H1 (cell line): ENCODE measurements at regions not wholly inside any gene's neighbourhood (a gene's known extent, or its start where the extent isn't known, plus 50 kb on each side); places are given as distances from the start of the nearest gene placed in this dataset.

Experiments used
- CTCF ChIA-PET: fragments of 300-600 bp; sonication (Branson Sonifier 250); formaldehyde crosslinking; loops from one replicate; lab custom pipeline; 2021; ENCODE audit not compliant: partially characterized antibody; lab: Charles Lee
- POLR2A ChIA-PET: fragments of 300-600 bp; sonication (Branson Sonifier 250); formaldehyde crosslinking; loops from one replicate; lab custom pipeline; 2021; ENCODE audit warnings: inconsistent platforms; ENCODE audit not compliant: partially characterized antibody; lab: Charles Lee
- DNase-seq, 2 experiments: peaks; one replicate each; pipeline versions ENCODE4 v3.0.0 to v3.0.0-alpha.2; 2010 to 2022; ENCODE audit warnings: low spot score in 2 of 2, low read depth in 1 of 2, mixed read lengths in 1 of 2
- FAIRE-seq: peaks from 2 replicates; lab custom pipeline; 2011; peaks lifted over from hg19 to GRCh38; lab: Jason Lieb, UNC
- H2AFZ ChIP-seq: 2 replicates; pipeline ENCODE4 v1.8.1; 2012; ENCODE audit warnings: low read length, inconsistent platforms
- H2AK5ac ChIP-seq: 2 replicates; pipeline ENCODE4 v1.6.1; 2013; ENCODE audit warnings: low read depth, low read length
- H2BK120ac ChIP-seq: replicated peaks from 2 replicates; pipeline ENCODE3; 2013; ENCODE audit warnings: low read depth, low read length, inconsistent platforms
- H2BK12ac ChIP-seq: 2 replicates; pipeline ENCODE4 v1.6.1; 2013; ENCODE audit warnings: low read depth, low read length
- H2BK15ac ChIP-seq: 2 replicates; pipeline ENCODE4 v1.6.1; 2013; ENCODE audit warnings: low read length
- H2BK20ac ChIP-seq: 2 replicates; pipeline ENCODE4 v1.6.1; 2013; ENCODE audit warnings: low read length
- H2BK5ac ChIP-seq: 2 replicates; pipeline ENCODE4 v1.6.1; 2013; ENCODE audit warnings: low read depth, low read length
- H3K14ac ChIP-seq: 2 replicates; pipeline ENCODE4 v1.6.1; 2013; ENCODE audit warnings: inconsistent platforms; ENCODE audit not compliant: insufficient read length
- H3K18ac ChIP-seq: 2 replicates; pipeline ENCODE4 v1.6.1; 2013; ENCODE audit warnings: low read length; ENCODE audit errors: extremely low read depth
- H3K23ac ChIP-seq: 2 replicates; pipeline ENCODE4 v1.6.1; 2013; ENCODE audit warnings: inconsistent platforms; ENCODE audit not compliant: insufficient read length
- H3K23me2 ChIP-seq: 2 replicates; pipeline ENCODE4 v1.6.1; 2013; ENCODE audit warnings: low read depth, low read length
- H3K27ac ChIP-seq: 2 replicates; pipeline ENCODE4 v1.6.1; 2011; ENCODE audit warnings: low read depth, low read length, inconsistent platforms
- H3K27me3 ChIP-seq, 4 experiments: replicated peaks in 1 of 4; 1 replicate in 1 of 4; 2 replicates in 3 of 4; pipeline versions ENCODE4 v1.6.1 to v1.8.1; 2011 to 2013; ENCODE audit warnings: low read length in 3 of 4, mild to moderate bottlenecking in 3 of 4, inconsistent platforms in 2 of 4, mixed read lengths in 2 of 4, moderate library complexity in 1 of 4; ENCODE audit not compliant: control insufficient read depth in 3 of 4, insufficient read depth in 3 of 4; ENCODE audit errors: extremely low read depth in 1 of 4
- H3K36me3 ChIP-seq, 4 experiments: 2 replicates each; pipeline versions ENCODE4 v1.6.1 to v1.8.1; 2011 to 2013; ENCODE audit warnings: mild to moderate bottlenecking in 4 of 4, low read length in 3 of 4, moderate library complexity in 2 of 4, control low read depth in 1 of 4, inconsistent platforms in 1 of 4; ENCODE audit not compliant: insufficient read depth in 4 of 4, control insufficient read depth in 2 of 4
- H3K4ac ChIP-seq: replicated peaks from 2 replicates; pipeline ENCODE3; 2013; ENCODE audit warnings: low read length, low read depth, mixed read lengths, inconsistent platforms; ENCODE audit not compliant: insufficient read length
- H3K4me1 ChIP-seq, 4 experiments: replicated peaks in 1 of 4; 1 replicate in 1 of 4; 2 replicates in 3 of 4; pipeline versions ENCODE4 v1.6.1 to v1.8.1; 2011 to 2013; ENCODE audit warnings: low read length in 3 of 4, inconsistent platforms in 2 of 4, mixed read lengths in 1 of 4; ENCODE audit not compliant: insufficient read depth in 4 of 4, control insufficient read depth in 3 of 4
- H3K4me2 ChIP-seq, 2 experiments: 2 replicates each; pipeline versions ENCODE4 v1.6.1 to v1.8.1; 2011 to 2013; ENCODE audit warnings: low read depth in 2 of 2, low read length in 2 of 2, control low read depth in 1 of 2, inconsistent platforms in 1 of 2, mild to moderate bottlenecking in 1 of 2; ENCODE audit not compliant: insufficient read depth in 1 of 2
- H3K4me3 ChIP-seq, 4 experiments: fragments of 200-600, 300-600 bp in 1 of 4; sonication (generic), shearing (Covaris generic), sonication (Bioruptor Twin) in 1 of 4; 2 replicates each; pipeline versions ENCODE4 v1.5.1 to v1.8.1; 2011 to 2016; ENCODE audit warnings: low read length in 4 of 4, low read depth in 3 of 4, control low read depth in 2 of 4, inconsistent platforms in 2 of 4, mild to moderate bottlenecking in 2 of 4, mixed read lengths in 1 of 4, moderate library complexity in 1 of 4; ENCODE audit not compliant: insufficient read depth in 2 of 4; ENCODE audit errors: extremely low read depth in 1 of 4
- H3K56ac ChIP-seq: replicated peaks from 2 replicates; pipeline ENCODE3; 2013; ENCODE audit warnings: low read depth, mild to moderate bottlenecking, mixed read lengths, low read length, inconsistent platforms; ENCODE audit not compliant: insufficient read length
- H3K79me1 ChIP-seq: 2 replicates; pipeline ENCODE4 v1.6.1; 2013; ENCODE audit warnings: low read depth, low read length, control low read depth
- H3K79me2 ChIP-seq, 2 experiments: 2 replicates each; pipeline versions ENCODE4 v1.6.1 to v1.8.1; 2012 to 2013; ENCODE audit warnings: low read length in 2 of 2, mild to moderate bottlenecking in 2 of 2, inconsistent platforms in 1 of 2; ENCODE audit not compliant: insufficient read depth in 2 of 2, control insufficient read depth in 1 of 2
- H3K9ac ChIP-seq, 4 experiments: replicated peaks in 1 of 4; 1 replicate in 1 of 4; 2 replicates in 3 of 4; pipeline versions ENCODE4 v1.6.1 to v1.8.1; 2011 to 2013; ENCODE audit warnings: low read depth in 3 of 4, low read length in 3 of 4, control low read depth in 2 of 4, mild to moderate bottlenecking in 2 of 4, moderate library complexity in 2 of 4, inconsistent platforms in 1 of 4; ENCODE audit errors: extremely low read depth in 1 of 4
- H3K9me3 ChIP-seq, 2 experiments: 2 replicates each; pipeline versions ENCODE4 v1.6.1 to v1.8.1; 2012 to 2013; ENCODE audit warnings: mild to moderate bottlenecking in 2 of 2, moderate library complexity in 2 of 2, control low read depth in 1 of 2, inconsistent platforms in 1 of 2, low read depth in 1 of 2, low read length in 1 of 2, mixed read lengths in 1 of 2; ENCODE audit not compliant: insufficient read depth in 2 of 2
- H4K20me1 ChIP-seq, 2 experiments: replicated peaks in 1 of 2; 2 replicates each; pipeline versions ENCODE3 to v1.8.1; 2011 to 2013; ENCODE audit warnings: inconsistent platforms in 2 of 2, low read length in 2 of 2, mild to moderate bottlenecking in 1 of 2; ENCODE audit not compliant: insufficient read depth in 2 of 2, control insufficient read depth in 1 of 2
- H4K5ac ChIP-seq: 2 replicates; pipeline ENCODE4 v1.6.1; 2013; ENCODE audit warnings: low read length, low read depth, mixed read lengths, inconsistent platforms; ENCODE audit not compliant: insufficient read length
- H4K8ac ChIP-seq: 2 replicates; pipeline ENCODE4 v1.8.0; 2013; ENCODE audit warnings: mild to moderate bottlenecking, moderate library complexity, low read length, inconsistent platforms; ENCODE audit not compliant: insufficient read depth; ENCODE audit errors: extremely low read depth
- H4K91ac ChIP-seq: replicated peaks from 2 replicates; pipeline ENCODE3; 2013; ENCODE audit warnings: low read length, mixed read lengths, inconsistent platforms; ENCODE audit not compliant: insufficient read length
- BCL11A ChIP-seq, 2 experiments: IDR thresholded peaks; one replicate each; pipeline ENCODE4 v1.6.1; 2011; ENCODE audit warnings: low read depth in 2 of 2, low read length in 2 of 2, mild to moderate bottlenecking in 2 of 2
- CTCF ChIP-seq, 3 experiments: IDR thresholded peaks; 1 replicate in 2 of 3; 2 replicates in 1 of 3; pipeline versions ENCODE4 v1.5.1 to v1.6.1; 2011; ENCODE audit warnings: low read length in 3 of 3, mild to moderate bottlenecking in 3 of 3, inconsistent platforms in 2 of 3, low read depth in 1 of 3, moderate library complexity in 1 of 3; ENCODE audit not compliant: insufficient read depth in 1 of 3; ENCODE audit errors: control extremely low read depth in 1 of 3
- EGR1 ChIP-seq: IDR thresholded peaks from 2 replicates; pipeline ENCODE4 v1.6.1; 2011; ENCODE audit warnings: low read depth, low read length, borderline replicate concordance
- EP300 ChIP-seq, 2 experiments: IDR thresholded peaks; 1 replicate in 1 of 2; 2 replicates in 1 of 2; pipeline ENCODE4 v1.6.1; 2011 to 2012; ENCODE audit warnings: low read depth in 2 of 2, low read length in 2 of 2, mild to moderate bottlenecking in 2 of 2, borderline replicate concordance in 1 of 2, inconsistent platforms in 1 of 2, moderate library complexity in 1 of 2
- HDAC6 ChIP-seq: IDR thresholded peaks from one replicate; pipeline ENCODE4 v1.7.1; 2012; ENCODE audit warnings: low read depth, mild to moderate bottlenecking, inconsistent platforms, low read length, moderate library complexity
- JUN ChIP-seq: IDR thresholded peaks from 2 replicates; pipeline ENCODE4 v1.6.1; 2011; ENCODE audit warnings: low read depth, mild to moderate bottlenecking, improper control_type of control experiment, low read length
- KDM1A ChIP-seq: fragments of 200-600, 300-600 bp; sonication (generic); IDR thresholded peaks from 2 replicates; pipeline ENCODE4 v1.7.1; 2016; ENCODE audit warnings: mild to moderate bottlenecking, low read length, borderline replicate concordance
- RNF2 ChIP-seq: fragments of 200-900, 300-1000 bp; sonication (generic); IDR thresholded peaks from 2 replicates; pipeline ENCODE4 v1.7.1; 2016; ENCODE audit warnings: borderline replicate concordance, low read depth, mild to moderate bottlenecking, antibody characterized with exemption, low read length; ENCODE audit not compliant: poor library complexity, severe bottlenecking; ENCODE audit errors: missing control alignments
- RXRA ChIP-seq: IDR thresholded peaks from 2 replicates; pipeline ENCODE4 v1.6.1; 2011; ENCODE audit warnings: low read depth, mild to moderate bottlenecking, low read length, moderate library complexity; ENCODE audit not compliant: insufficient read depth
- SIN3A ChIP-seq, 2 experiments: IDR thresholded peaks in 1 of 2; conservative IDR thresholded peaks in 1 of 2; 2 replicates each; pipeline ENCODE4 v1.6.1; 2011 to 2012; ENCODE audit warnings: low read length in 2 of 2, improper control_type of control experiment in 1 of 2, low read depth in 1 of 2, mild to moderate bottlenecking in 1 of 2
- SIX5 ChIP-seq: IDR thresholded peaks from 2 replicates; pipeline ENCODE4 v1.6.1; 2011; ENCODE audit warnings: mild to moderate bottlenecking, low read depth, low read length
- SP4 ChIP-seq: IDR thresholded peaks from 2 replicates; pipeline ENCODE4 v1.6.1; 2012; ENCODE audit warnings: low read length, inconsistent platforms
- WGBS, 2 experiments: shearing (Covaris generic) in 1 of 2; methylation state at CpG; one replicate each; pipeline versions ENCODE4 v1.1.6 to v1.1.7; 2013 to 2015; ENCODE audit warnings: low lambda C conversion rate in 2 of 2, mixed read lengths in 2 of 2, inconsistent platforms in 1 of 2, low coverage in 1 of 2, missing lambda C conversion rate in 1 of 2; ENCODE audit not compliant: insufficient replicate concordance in 2 of 2, insufficient coverage in 1 of 2, insufficient read length in 1 of 2; ENCODE audit errors: extremely low coverage in 1 of 2, missing lambda C conversion rate in 1 of 2; 5-methylcytosine and 5-hydroxymethylcytosine counted together

- Histone ChIP-seq H3K27me3 (no peaks in the 10 kb centered on the region), H3K79me1 (no peaks in the 10 kb centered on the region), H2AK5ac (no peak overlapping the region), H3K9ac (no peak overlapping the region), H2AFZ (no peak overlapping the region), H3K4me2 (no peak overlapping the region), H3K9me3 (no peaks in the 10 kb centered on the region), H3K14ac (no peak overlapping the region), H2BK120ac (no peak overlapping the region), H2BK12ac (no peak overlapping the region), H3K36me3 (no peaks in the 10 kb centered on the region), H3K4ac (no peak overlapping the region), H2BK15ac (no peak overlapping the region), H3K4me1 (no peaks in the 10 kb centered on the region), H3K27ac (no peak overlapping the region), H3K4me3 (no peak overlapping the region), H4K5ac (no peak overlapping the region), H3K23me2 (no peaks in the 10 kb centered on the region), H4K20me1 (no peaks in the 10 kb centered on the region), H3K79me2 (no peaks in the 10 kb centered on the region), H4K91ac (no peak overlapping the region), H3K23ac (no peak overlapping the region), H4K8ac (no peak overlapping the region), H3K18ac (no peak overlapping the region), H3K56ac (no peak overlapping the region), H2BK5ac (no peak overlapping the region), H2BK20ac (no peak overlapping the region)
- no peak for FAIRE-seq
- no peak for DNase-seq
- 82% methylated on average over 1 of the region's 1 CpG; no CpG with 5 or more reads in 1 of the 2 experiments for WGBS, 2 experiments
- ChIA-PET CTCF (interaction anchor here (1.9 to 2.2 kb wide), 2 partner anchors 9 to 35 kb away, joined by 5 to 6 read pairs; no protein-coding TSS in a partner anchor), POLR2A (no interaction called here)
- no peak for TF ChIP-seq SIN3A (conservative IDR thresholded peaks at IDR 0.05 in 1 of 2, IDR thresholded peaks at IDR 0.05 in 1 of 2; ENCODE audit: low read depth in 1 of 2, low read length in 2 of 2)
- no peak for TF ChIP-seq JUN
- no peak for TF ChIP-seq EP300 (IDR thresholded peaks at IDR 0.05; ENCODE audit: borderline replicate concordance in 1 of 2, low read depth in 2 of 2, low read length in 2 of 2)
- no peak for TF ChIP-seq SIX5
- no peak for TF ChIP-seq RXRA
- no peak for TF ChIP-seq HDAC6
- TF ChIP-seq KDM1A = no peak
- TF ChIP-seq BCL11A (IDR thresholded peaks at IDR 0.05; ENCODE audit: low read depth in 2 of 2, low read length in 2 of 2) = no peak
- TF ChIP-seq CTCF (IDR thresholded peaks at IDR 0.05; ENCODE audit: control extremely low read depth in 1 of 3, insufficient read depth in 1 of 3, low read depth in 1 of 3, low read length in 3 of 3) = no peak
- TF ChIP-seq RNF2 = no peak
- TF ChIP-seq SP4 = no peak
- no peak for TF ChIP-seq EGR1
Observed at GRCh38 chr9:73031350-73031749, 78.5 kb upstream of the ALDH1A1 start.
